H9 (cell line): ENCODE measurements at regions not wholly inside any gene's neighbourhood (a gene's known extent, or its start where the extent isn't known, plus 50 kb on each side); places are given as distances from the start of the nearest gene placed in this dataset.

Experiments used
- DNase-seq: peaks from one replicate; pipeline ENCODE4 v3.0.0-alpha.2; 2017
- H2AFZ ChIP-seq: one replicate; pipeline ENCODE4 v1.6.1; 2013; ENCODE audit warnings: mild to moderate bottlenecking, low read length, control low read depth, moderate library complexity
- H2AK5ac ChIP-seq: 2 replicates; pipeline ENCODE4 v1.6.1; 2013; ENCODE audit warnings: low read length, control low read depth, mixed read lengths; ENCODE audit not compliant: insufficient read length
- H2BK120ac ChIP-seq: one replicate; pipeline ENCODE4 v1.6.1; 2013; ENCODE audit warnings: low read depth, mild to moderate bottlenecking, low read length, control low read depth, inconsistent platforms; ENCODE audit not compliant: poor library complexity, severe bottlenecking
- H2BK12ac ChIP-seq: 2 replicates; pipeline ENCODE4 v1.6.1; 2013; ENCODE audit warnings: low read length, control low read depth, mixed read lengths, low read depth; ENCODE audit not compliant: insufficient read length
- H2BK15ac ChIP-seq: 2 replicates; pipeline ENCODE4 v1.6.1; 2013; ENCODE audit warnings: low read depth, low read length, control low read depth
- H2BK20ac ChIP-seq: one replicate; pipeline ENCODE4 v1.6.1; 2013; ENCODE audit warnings: low read depth, mild to moderate bottlenecking, low read length, control low read depth, inconsistent platforms; ENCODE audit not compliant: poor library complexity, severe bottlenecking
- H2BK5ac ChIP-seq: 2 replicates; pipeline ENCODE4 v1.6.1; 2013; ENCODE audit warnings: low read length, control low read depth, mixed read lengths; ENCODE audit not compliant: insufficient read length
- H3K14ac ChIP-seq: 2 replicates; pipeline ENCODE4 v1.6.1; 2013; ENCODE audit warnings: low read length, control low read depth; ENCODE audit not compliant: insufficient read depth
- H3K18ac ChIP-seq: 2 replicates; pipeline ENCODE4 v1.6.1; 2013; ENCODE audit warnings: low read depth, mild to moderate bottlenecking, mixed read lengths, low read length, control low read depth; ENCODE audit not compliant: insufficient read length
- H3K23ac ChIP-seq: 2 replicates; pipeline ENCODE4 v1.6.1; 2013; ENCODE audit warnings: low read length, control low read depth, mixed read lengths, low read depth; ENCODE audit not compliant: insufficient read length
- H3K23me2 ChIP-seq: 2 replicates; pipeline ENCODE4 v1.6.1; 2013; ENCODE audit warnings: low read depth, mild to moderate bottlenecking, mixed read lengths, low read length, control low read depth; ENCODE audit not compliant: insufficient read length, poor library complexity, severe bottlenecking
- H3K27ac ChIP-seq: 2 replicates; pipeline ENCODE4 v1.5.1; 2013; ENCODE audit warnings: low read length, control low read depth, mixed read lengths, low read depth; ENCODE audit not compliant: insufficient read length
- H3K27me3 ChIP-seq: 2 replicates; pipeline ENCODE4 v1.6.1; 2013; ENCODE audit warnings: low read length, control low read depth, inconsistent platforms; ENCODE audit not compliant: insufficient read depth
- H3K4ac ChIP-seq: 2 replicates; pipeline ENCODE4 v1.6.1; 2013; ENCODE audit warnings: low read depth, mild to moderate bottlenecking, control low read depth, inconsistent platforms, low read length, moderate library complexity
- H3K4me1 ChIP-seq: 2 replicates; pipeline ENCODE4 v1.6.1; 2013; ENCODE audit warnings: low read length, control low read depth, inconsistent platforms; ENCODE audit not compliant: insufficient read depth
- H3K4me2 ChIP-seq: 2 replicates; pipeline ENCODE4 v1.6.1; 2013; ENCODE audit warnings: low read length, control low read depth, mixed read lengths; ENCODE audit not compliant: insufficient read length, insufficient read depth
- H3K56ac ChIP-seq: 2 replicates; pipeline ENCODE4 v1.6.1; 2013; ENCODE audit warnings: low read depth, mild to moderate bottlenecking, mixed read lengths, low read length, control low read depth; ENCODE audit not compliant: insufficient read length
- H3K79me1 ChIP-seq: 2 replicates; pipeline ENCODE4 v1.6.1; 2013; ENCODE audit warnings: low read depth, mild to moderate bottlenecking, moderate library complexity, low read length, control low read depth, inconsistent platforms; ENCODE audit not compliant: insufficient read depth, poor library complexity, severe bottlenecking
- H3K79me2 ChIP-seq: 2 replicates; pipeline ENCODE4 v1.6.1; 2013; ENCODE audit warnings: low read length, control low read depth, inconsistent platforms; ENCODE audit not compliant: insufficient read depth
- H3K9ac ChIP-seq: 2 replicates; pipeline ENCODE4 v1.6.1; 2013; ENCODE audit warnings: low read length, control low read depth, mixed read lengths; ENCODE audit not compliant: insufficient read length; ENCODE audit errors: extremely low read depth
- H3K9me3 ChIP-seq: one replicate; pipeline ENCODE4 v1.6.1; 2013; ENCODE audit warnings: low read depth, low read length, inconsistent platforms; ENCODE audit not compliant: control insufficient read depth
- H3T11ph ChIP-seq: one replicate; pipeline ENCODE4 v1.6.1; 2013; ENCODE audit warnings: mild to moderate bottlenecking, low read length, control low read depth, inconsistent platforms
- H4K20me1 ChIP-seq: one replicate; pipeline ENCODE4 v1.6.1; 2013; ENCODE audit not compliant: control insufficient read depth, insufficient read length, insufficient read depth
- H4K5ac ChIP-seq: 2 replicates; pipeline ENCODE4 v1.6.1; 2013; ENCODE audit warnings: low read depth, mild to moderate bottlenecking, mixed read lengths, low read length, control low read depth; ENCODE audit not compliant: insufficient read length
- H4K8ac ChIP-seq: replicated peaks from 2 replicates; pipeline ENCODE4 v1.6.1; 2013; ENCODE audit warnings: low read length, control low read depth, mixed read lengths, low read depth; ENCODE audit not compliant: insufficient read length
- H4K91ac ChIP-seq: 2 replicates; pipeline ENCODE4 v1.6.1; 2013; ENCODE audit warnings: low read depth, mild to moderate bottlenecking, moderate library complexity, mixed read lengths, low read length, control low read depth; ENCODE audit not compliant: insufficient read length
- H3K27ac Mint-ChIP-seq, 3 experiments: 2 replicates in 2 of 3; 3 replicates in 1 of 3; pipeline ENCODE4 v1.8.0; 2020 to 2021; ENCODE audit warnings: mixed read lengths in 3 of 3, mild to moderate bottlenecking in 1 of 3, moderate library complexity in 1 of 3
- H3K27me3 Mint-ChIP-seq: 2 replicates; pipeline ENCODE4 v1.8.0; 2021; ENCODE audit warnings: low read depth, mild to moderate bottlenecking, moderate library complexity, mixed read lengths
- H3K36me3 Mint-ChIP-seq, 3 experiments: 2 replicates in 2 of 3; 3 replicates in 1 of 3; pipeline ENCODE4 v1.8.0; 2020 to 2021; ENCODE audit warnings: low read depth in 3 of 3, mixed read lengths in 3 of 3; ENCODE audit not compliant: insufficient read depth in 1 of 3
- H3K4me1 Mint-ChIP-seq, 2 experiments: 2 replicates each; pipeline ENCODE4 v1.8.0; 2020; ENCODE audit warnings: mixed read lengths in 2 of 2
- H3K4me3 Mint-ChIP-seq, 2 experiments: 2 replicates in 1 of 2; 3 replicates in 1 of 2; pipeline ENCODE4 v1.8.0; 2020 to 2021; ENCODE audit warnings: mild to moderate bottlenecking in 2 of 2, mixed read lengths in 2 of 2, moderate library complexity in 1 of 2
- H3K9me3 Mint-ChIP-seq, 2 experiments: 2 replicates in 1 of 2; 3 replicates in 1 of 2; pipeline ENCODE4 v1.8.0; 2020; ENCODE audit warnings: mild to moderate bottlenecking in 2 of 2, mixed read lengths in 2 of 2, moderate library complexity in 1 of 2
- CTCF ChIP-seq: fragments of 200-600 bp; sonication (generic); conservative IDR thresholded peaks from 3 replicates; pipeline ENCODE4 v1.8.0; 2021; ENCODE audit warnings: antibody characterized with exemption, mild to moderate bottlenecking
- whole genome bisulfite sequencing: extraction: QIAGEN DNeasy Blood & Tissue Kit; methylation state at CpG from one replicate; pipeline ENCODE4 v1.1.7; 2013; ENCODE audit warnings: missing lambda C conversion rate, low lambda C conversion rate, mixed read lengths; ENCODE audit not compliant: insufficient read length; ENCODE audit errors: extremely low coverage; 5-methylcytosine and 5-hydroxymethylcytosine counted together

- Histone ChIP-seq H4K91ac (no peak overlapping the region), H3K9ac (no peak overlapping the region), H2BK5ac (no peak overlapping the region), H2BK120ac (no peak overlapping the region), H3K4ac (no peak overlapping the region), H3K56ac (no peak overlapping the region), H3K27me3 (no peaks in the 10 kb centered on the region), H3K27ac (no peak overlapping the region), H4K5ac (no peak overlapping the region), H3T11ph (no peak overlapping the region), H3K23ac (no peak overlapping the region), H4K8ac (no peak overlapping the region), H2BK12ac (no peak overlapping the region), H2AK5ac (no peak overlapping the region), H3K18ac (no peak overlapping the region), H2BK15ac (no peak overlapping the region), H4K20me1 (no peaks in the 10 kb centered on the region), H2AFZ (no peak overlapping the region), H3K14ac (no peak overlapping the region), H3K4me2 (no peak overlapping the region), H3K79me1 (no peaks in the 10 kb centered on the region), H3K79me2 (no peaks in the 10 kb centered on the region), H3K23me2 (no peaks in the 10 kb centered on the region), H3K9me3 (no peaks in the 10 kb centered on the region), H3K4me1 (peaks cover 9% of the 10 kb centered on the region; the same call in 1 of the 2 replicates), H2BK20ac (no peak overlapping the region)
- Mint-ChIP-seq H3K9me3 (no peaks in the 10 kb centered on the region; a peak in 1 of 5 replicates), H3K27me3 (0 out of 2 replicates have a peak, but pooled peaks cover 2% of the 10 kb centered on the region), H3K4me3 (no peak overlapping the region), H3K4me1 (peaks cover 16 to 20% of the 10 kb centered on the region in 2 experiments), H3K36me3 (no peaks in the 10 kb centered on the region; a peak in 1 of 7 replicates), H3K27ac (no peak overlapping the region)
- DNase-seq = no peak
- no peak for TF ChIP-seq CTCF
- no CpG with 5 or more reads among the region's 1 CpG for WGBS
These were observed 116.4 kb upstream of the LSM6 start for GRCh38 chr4:146059151-146059550.
